Activated CD4-positive, CD25-positive, alpha-beta regulatory T cell treated with anti-CD3 and anti-CD28 coated beads, Interleukin-2, amount 50 U/mL, for 16 hours (primary cell): ENCODE measurements at regions not wholly inside any gene's neighbourhood (a gene's known extent, or its start where the extent isn't known, plus 50 kb on each side); places are given as distances from the start of the nearest gene placed in this dataset.

Source experiments
- DNase-seq: peaks from one replicate; pipeline ENCODE4 v3.0.0-alpha.2; 2020; ENCODE audit warnings: low read depth, low spot score

DNA sequence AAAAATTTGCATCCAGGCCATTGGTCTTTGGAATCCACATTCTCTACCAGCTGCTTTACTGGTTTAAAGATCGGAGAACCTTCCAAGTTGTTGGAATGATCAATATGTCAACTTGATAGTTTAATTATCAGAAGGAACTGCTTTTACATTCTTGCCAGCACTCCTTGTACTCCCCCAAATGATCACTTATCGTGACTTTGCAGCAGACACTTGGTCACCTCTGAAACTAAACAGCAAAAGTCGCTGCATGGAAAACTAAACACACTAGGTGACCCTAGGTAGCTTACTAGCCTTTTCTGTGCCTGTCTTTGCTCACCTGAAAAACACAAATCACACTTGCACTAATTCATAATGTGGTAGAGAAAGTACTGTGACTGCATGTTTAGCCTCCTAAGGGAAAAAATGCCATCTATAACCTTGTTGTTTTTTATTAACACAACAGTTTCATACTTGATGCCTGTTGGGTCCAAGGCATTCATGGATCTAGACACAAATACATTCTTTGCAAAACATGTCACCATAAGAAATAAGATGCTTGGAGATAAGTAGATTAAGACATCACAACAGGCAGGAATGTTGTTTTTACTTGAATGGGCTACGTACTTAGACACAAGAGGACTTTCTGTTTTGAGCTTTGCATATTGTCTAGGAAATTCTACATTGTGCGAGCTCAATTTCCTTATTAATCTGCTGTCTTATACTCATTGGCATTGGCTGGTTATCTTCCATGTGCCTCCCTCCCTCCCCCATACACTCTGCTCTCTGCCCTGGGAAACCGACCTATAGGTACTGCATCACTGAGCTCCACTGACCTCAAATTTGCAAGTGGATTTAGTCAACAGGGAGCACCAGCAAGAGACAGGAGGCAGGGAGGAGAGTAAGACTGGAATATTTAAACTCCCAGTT is 219.1 kb upstream of the STK17B start:
- no peak for DNase-seq

DNA sequence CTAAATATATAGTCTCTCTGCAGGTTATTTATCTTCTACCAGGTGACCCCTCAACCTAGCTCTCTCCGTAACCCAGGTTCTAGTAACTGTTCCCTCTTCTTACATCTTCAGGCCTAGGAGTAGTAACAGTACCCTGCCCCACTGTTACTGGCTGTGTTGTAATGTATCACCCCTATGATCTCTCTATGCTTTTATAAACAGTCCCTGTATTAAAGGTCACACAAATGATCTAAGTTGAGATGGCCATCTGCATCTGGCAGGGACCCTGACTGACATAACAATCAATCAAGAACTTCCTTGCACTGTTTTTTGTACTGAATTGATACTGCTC is 219.7 kb upstream of the STK17B start:
- DNase-seq, result no peak

DNA sequence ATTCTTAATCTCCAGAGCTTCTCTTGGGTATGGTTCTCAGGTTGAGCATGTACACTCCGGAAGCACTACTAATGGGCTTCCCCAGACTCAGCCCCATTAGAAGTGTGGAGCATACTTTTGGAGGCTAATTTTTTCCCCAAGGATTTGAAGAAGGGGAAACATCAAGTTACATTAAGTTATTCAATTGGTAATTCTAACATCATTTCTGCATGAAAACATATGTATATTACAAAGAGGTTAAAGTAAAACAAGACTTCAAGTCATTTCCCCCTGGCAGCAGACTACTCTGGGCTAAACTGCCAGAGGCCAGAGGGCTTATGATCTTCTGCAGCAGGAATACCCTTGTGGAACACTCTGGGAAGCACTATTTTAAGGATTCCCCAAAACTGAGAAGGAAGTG is 227.7 kb upstream of the STK17B start:
- DNase-seq, result no peak

GRCh38 chr2:196399722-196400691 is 228.6 kb upstream of the STK17B start:
- no peak for DNase-seq

DNA sequence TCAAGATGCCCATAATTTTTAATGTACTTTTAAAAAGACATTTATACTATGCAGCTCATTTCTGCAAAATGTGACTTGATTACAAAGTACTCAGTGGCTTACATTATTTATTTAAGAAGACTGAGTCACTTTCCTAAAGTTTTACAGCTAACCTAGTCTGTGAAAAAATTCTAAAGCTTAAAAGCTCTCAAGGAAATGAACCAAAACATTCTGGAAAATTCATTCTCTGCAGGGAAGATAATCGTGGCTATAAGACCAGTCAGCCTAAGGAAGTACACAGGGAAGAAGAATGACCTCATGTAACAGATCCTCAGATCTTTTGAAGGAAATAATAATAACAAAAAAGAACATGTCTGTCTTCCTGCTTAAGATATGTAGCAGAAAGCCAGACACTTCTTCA is 232.1 kb upstream of the STK17B start:
- DNase-seq, result no peak

GRCh38 chr2:196404276-196404675 is 232.9 kb upstream of the STK17B start:
- DNase-seq, result no peak

DNA sequence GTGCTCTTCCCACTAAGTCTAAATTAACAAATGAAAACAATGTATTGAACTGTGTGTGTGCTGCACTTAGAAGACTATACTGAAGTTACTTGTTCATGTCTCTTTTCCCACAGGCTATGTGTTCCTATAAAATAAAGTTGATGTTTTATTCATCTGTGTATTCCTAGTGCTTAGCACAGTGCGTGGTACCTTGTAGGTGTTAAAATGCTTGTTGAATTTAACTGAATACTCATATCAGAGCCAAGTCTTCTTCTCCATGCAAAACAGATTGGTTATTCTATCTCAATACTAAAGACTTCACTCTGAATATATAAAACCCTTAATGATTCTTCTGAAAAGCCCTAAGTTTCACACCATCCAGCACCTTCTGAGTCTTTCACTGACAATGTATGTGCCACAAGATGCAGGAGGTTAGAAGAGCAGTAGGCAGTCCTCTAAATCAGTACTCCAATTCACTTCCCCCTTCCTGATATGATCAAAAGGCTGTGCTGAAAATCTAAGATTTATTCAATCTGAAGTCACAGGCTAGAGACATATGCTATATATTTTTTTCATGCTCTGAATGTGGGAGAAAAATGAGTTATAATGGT is 231.7 kb upstream of the CCDC150 start:
- DNase-seq, result no peak

DNA sequence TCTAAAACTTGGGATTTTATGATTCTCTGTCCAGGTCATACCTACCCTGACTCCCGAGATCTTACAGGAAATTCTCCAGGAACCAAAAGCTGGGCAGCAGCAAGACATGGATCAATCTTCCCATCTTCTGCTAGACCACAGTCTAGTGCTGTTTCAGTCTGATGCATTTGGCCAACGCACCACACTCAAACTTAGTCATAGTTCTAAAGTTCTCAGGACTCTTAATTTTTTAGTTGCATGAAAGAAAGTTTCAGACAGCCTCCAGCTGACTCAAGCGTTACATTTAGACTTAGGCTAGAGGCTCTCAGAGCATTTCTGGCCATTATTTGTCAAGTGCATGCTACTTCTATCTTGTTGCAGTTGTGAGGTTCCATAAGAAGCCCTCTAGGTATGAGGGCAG is 230.1 kb upstream of the CCDC150 start:
- no peak for DNase-seq

DNA sequence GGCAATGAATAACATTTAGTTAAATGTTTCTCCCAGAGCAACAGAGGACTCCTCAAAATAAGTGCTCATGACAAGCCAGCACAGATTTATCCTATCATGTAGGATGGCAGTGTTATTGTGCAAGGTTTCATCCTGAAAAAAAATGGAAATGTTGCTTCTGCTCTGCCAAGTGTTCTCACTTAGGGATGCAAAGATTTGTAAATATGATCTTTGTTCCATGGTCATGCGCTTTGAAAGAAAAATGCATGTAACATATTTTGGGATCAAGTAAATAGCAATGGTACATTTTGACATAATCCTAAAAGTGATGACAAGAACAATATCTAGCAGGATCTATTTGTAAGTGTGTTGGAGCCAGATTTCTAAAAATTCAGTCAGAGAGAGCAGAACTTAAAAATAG is 229.5 kb upstream of the CCDC150 start:
- DNase-seq, result no peak

DNA sequence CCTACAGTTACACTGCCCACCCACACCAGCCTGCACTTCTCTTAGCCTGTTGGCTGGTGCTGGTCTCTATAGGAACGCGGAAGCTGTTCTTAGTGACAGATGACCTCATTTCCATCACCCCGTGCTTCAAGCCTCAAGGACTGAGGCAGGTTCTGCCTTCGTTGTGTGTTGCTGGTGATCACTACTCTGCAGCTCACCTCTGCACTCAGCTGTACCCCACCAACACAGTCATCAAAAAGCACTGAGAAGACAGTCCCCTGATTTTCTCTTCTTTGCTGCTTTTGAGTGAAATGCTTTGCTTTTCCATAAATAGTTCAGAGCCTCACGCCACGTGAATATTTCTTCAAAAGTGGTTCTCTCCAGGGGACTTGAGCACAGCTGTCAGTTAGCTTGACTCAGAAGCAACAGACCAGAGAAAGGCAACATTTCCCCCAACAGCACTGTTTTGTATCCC is 225.7 kb upstream of the CCDC150 start:
- no peak for DNase-seq

DNA sequence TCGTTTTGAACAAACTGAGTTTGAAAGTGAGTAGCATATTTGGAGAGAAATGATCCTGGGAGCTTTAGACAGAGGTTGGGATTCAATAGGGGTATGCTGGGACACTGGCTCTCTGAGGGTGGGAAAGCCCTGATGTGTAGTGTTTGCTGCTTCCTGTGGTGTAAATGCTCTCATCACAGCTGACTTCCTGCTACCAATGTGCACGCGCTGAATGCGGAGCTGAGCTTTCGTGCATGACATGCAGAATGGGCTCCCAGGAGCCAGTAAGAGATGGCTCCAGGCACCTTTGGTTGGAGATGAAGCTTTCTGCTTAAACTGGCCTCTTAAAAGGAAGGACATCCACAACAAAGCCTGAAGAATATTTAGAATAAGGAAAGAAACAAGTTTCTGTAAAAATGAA is 224.1 kb upstream of the CCDC150 start:
- DNase-seq, result no peak

DNA sequence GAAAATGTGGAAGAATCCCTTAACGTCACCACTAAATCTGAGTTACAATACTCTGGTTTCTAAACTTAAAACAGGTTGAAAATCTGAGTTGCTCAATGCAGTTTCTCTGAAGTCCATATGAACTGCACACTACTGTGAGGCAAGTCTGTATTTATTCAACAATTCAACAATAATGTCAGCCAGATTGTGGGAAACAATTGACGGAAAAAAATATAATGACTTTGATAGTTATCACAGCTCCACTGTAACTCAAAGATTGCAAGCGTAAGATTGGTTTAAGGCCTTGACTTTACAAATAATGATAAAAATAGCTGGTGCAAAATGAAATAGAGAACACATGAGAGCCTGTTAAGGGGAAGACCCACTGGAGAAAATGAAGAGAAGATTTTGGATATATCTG is 219.4 kb upstream of the CCDC150 start:
- no peak for DNase-seq

DNA sequence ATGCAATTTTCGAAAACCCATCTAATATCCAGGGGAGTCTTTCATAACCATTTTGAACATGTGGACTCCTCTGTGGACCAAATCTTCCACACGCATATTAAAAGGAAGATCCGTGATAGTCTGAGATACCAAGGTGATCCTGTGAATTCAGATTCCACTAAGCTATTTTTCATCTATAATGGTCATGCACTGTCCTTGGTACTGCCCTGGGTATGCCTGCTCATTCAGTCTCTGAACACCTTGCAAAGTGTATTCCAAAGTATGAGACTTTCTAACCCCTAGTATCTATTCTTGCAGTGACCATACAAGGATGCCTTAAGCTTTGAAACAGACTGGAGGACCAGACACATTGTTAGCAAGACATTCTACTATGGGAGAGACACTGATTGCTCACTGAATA is 217.6 kb upstream of the CCDC150 start:
- DNase-seq, result no peak

GRCh38 chr2:196422361-196422760 is 217.2 kb upstream of the CCDC150 start:
- no peak for DNase-seq

DNA sequence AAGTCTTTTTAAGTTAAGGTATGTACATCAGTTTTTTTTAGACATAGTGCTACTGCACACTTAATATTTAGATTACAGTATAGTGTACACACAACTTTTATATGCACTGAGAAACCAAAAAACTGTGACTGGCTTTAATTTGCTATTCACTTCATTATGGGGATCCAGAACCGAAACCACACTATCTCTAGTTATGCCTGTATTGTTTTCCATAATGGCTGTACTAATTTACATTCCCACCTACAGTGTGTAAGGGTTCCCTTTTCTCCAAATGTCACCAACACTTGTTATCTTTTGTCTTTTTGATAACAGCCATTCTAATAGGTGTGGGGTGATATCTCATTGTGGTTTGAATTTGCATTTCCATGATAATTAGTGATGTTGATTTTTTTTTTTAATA is 213.4 kb upstream of the CCDC150 start:
- DNase-seq, result no peak

DNA sequence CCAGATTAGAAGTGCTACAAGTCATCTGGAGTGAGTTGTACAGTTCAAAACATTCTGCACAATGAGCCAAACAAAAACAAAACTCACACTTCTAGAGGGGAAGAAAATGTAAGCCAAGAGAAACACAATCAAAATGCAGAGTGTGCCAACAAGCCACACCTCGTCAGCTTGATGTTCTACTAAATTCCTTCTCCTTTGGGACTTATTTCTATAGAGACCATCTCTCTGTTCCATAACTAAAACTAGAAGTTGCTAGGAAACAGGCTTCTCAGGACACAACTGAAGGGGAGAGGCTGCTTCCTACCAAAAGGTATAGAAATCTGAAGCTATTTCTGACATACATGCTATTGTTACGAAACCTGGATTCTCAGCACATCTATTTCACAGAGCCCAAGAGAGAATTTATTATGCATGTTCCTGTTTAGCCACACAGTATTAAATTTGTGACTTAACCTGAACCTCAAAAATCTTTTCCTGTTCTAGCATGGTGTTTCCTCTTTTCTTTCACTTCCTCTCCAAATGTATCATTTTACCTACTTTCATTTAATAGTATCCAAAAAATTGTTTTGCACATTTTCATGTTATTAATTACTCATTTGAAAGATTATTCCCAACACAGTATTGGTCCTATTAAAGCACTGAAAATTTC is 211.4 kb upstream of the CCDC150 start:
- no peak for DNase-seq

- DNase-seq, result no peak
Observed at GRCh38 chr2:196431076-196431475, 208.4 kb upstream of the CCDC150 start.

DNA sequence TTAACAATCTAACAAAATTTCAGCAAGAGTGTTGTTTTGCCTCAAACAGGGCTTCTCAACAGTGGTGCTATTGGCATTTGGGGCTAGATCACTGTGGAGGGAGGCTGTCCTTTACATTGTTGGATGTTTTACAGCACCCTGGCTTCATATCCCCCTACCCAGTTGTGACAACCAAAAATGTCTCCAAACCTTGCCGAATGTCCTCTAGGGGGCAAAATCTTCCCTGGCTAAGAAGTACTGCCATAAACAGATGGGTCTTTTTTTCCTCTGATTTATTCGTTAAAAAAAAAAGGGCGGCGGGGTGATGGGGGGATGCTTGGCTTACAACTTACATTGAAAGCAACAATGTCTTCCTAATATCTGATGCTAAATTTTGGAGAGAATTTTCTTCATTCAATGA is 207.6 kb upstream of the CCDC150 start:
- no peak for DNase-seq

GRCh38 chr2:196433116-196433515 is 206.4 kb upstream of the CCDC150 start:
- no peak for DNase-seq

DNA sequence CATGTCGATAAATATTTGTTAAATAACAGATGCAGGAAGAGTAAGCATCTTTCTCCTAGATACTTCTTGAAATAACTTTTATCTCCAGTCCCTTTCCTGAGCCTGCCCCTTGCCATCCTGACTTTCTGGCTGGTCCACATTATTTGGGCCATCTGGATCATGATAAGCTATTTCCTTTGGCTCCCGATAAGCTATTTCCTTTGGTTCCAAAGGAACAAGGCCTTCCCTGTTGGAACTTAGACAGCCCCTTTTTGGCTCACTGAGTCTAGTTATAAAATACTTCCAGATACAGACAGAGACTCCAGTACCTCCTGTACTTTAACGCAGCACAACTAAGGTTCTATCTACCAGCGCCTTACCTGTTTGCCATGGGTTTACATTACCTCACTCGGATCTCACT is 205.3 kb upstream of the CCDC150 start:
- no peak for DNase-seq

DNA sequence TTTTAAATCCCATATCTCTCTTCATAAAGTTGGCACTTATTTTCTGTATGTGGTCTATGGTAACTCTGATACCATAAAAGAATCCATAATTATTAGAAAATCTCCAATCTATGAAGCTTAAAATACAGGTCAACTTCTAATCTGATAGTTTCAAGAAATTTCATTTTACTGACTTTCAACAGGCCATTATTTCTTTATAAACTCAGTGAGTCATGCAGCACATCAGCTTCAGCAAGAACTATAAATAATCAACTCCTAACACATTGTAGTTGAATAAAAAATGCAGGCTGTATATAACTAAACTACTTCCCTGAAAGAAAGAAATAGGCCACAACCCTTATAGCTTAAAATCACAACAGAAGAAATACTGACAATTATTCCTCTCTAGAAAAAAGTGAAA is 204.3 kb upstream of the CCDC150 start:
- no peak for DNase-seq

DNA sequence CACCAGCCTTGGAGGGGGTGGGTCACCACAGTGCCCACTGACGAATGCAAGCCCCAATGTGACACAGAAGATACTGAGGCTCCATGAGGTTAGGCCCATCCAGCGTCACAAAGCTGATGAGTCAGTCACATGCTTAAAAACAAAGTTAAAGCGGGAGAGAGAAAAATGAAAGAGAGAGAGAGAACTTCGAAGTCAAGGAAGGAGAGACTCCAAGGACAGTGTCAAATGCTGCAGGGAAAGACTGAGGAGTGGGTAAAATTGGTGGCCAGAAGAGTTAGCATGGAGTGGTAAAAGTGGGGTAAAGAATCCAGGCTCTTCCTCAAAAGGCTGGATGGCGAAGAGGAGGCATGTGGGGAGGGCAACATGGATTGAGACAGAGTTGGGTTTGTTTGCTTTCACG is 201.9 kb upstream of the CCDC150 start:
- DNase-seq, result no peak
